DND-41 (cell line): ENCODE measurements at regions not wholly inside any gene's neighbourhood (a gene's known extent, or its start where the extent isn't known, plus 50 kb on each side); places are given as distances from the start of the nearest gene placed in this dataset.

ENCODE experiments used
- ATAC-seq: fragments of 200-7000 bp; cut with Tn5 transposase; 3 replicates; pipeline ENCODE4 v1.9.1; 2021; ENCODE audit warnings: low read depth; ENCODE audit not compliant: insufficient read depth
- DNase-seq: peaks from one replicate; pipeline ENCODE4 v3.0.0-alpha.2; 2020
- H2AFZ ChIP-seq: 2 replicates; pipeline ENCODE4 v1.6.0; 2012; ENCODE audit warnings: low read depth, low read length
- H3K27ac ChIP-seq: 2 replicates; pipeline ENCODE4 v1.5.1; 2012; ENCODE audit warnings: low read length, inconsistent platforms
- H3K27me3 ChIP-seq: fragments of 200-600 bp; sonication (generic); 2 replicates; pipeline ENCODE4 v1.6.0; 2012; ENCODE audit warnings: low read length, mild to moderate bottlenecking, inconsistent platforms; ENCODE audit not compliant: insufficient read depth, poor library complexity
- H3K36me3 ChIP-seq: 2 replicates; pipeline ENCODE4 v1.5.1; 2012; ENCODE audit warnings: low read length, inconsistent platforms; ENCODE audit not compliant: insufficient read depth
- H3K4me1 ChIP-seq: 2 replicates; pipeline ENCODE4 v1.5.1; 2012; ENCODE audit warnings: mild to moderate bottlenecking, low read length; ENCODE audit not compliant: insufficient read depth
- H3K4me2 ChIP-seq: 2 replicates; pipeline ENCODE4 v1.6.0; 2012; ENCODE audit warnings: mild to moderate bottlenecking, moderate library complexity, low read length, inconsistent platforms; ENCODE audit not compliant: insufficient read depth
- H3K4me3 ChIP-seq, 2 experiments: fragments of 200-600 bp in 1 of 2; shearing (Covaris generic) in 1 of 2; 2 replicates each; pipeline ENCODE4 v1.5.1; 2012 to 2016; ENCODE audit warnings: inconsistent platforms in 2 of 2, low read length in 2 of 2, mild to moderate bottlenecking in 2 of 2, low read depth in 1 of 2, moderate library complexity in 1 of 2
- H3K79me2 ChIP-seq: 2 replicates; pipeline ENCODE4 v1.6.0; 2012; ENCODE audit warnings: low read length, inconsistent platforms; ENCODE audit not compliant: insufficient read depth
- H3K9ac ChIP-seq: 2 replicates; pipeline ENCODE4 v1.6.0; 2012; ENCODE audit warnings: low read depth, mild to moderate bottlenecking, inconsistent platforms, low read length, moderate library complexity
- H3K9me3 ChIP-seq: 2 replicates; pipeline ENCODE4 v1.5.1; 2012; ENCODE audit warnings: low read length, moderate library complexity, mild to moderate bottlenecking, inconsistent platforms; ENCODE audit not compliant: insufficient read depth, severe bottlenecking
- H4K20me1 ChIP-seq: 2 replicates; pipeline ENCODE4 v1.6.0; 2012; ENCODE audit warnings: low read length; ENCODE audit not compliant: insufficient read depth
- EZH2 ChIP-seq: IDR thresholded peaks from 3 replicates; pipeline ENCODE4 v1.6.1; 2012; ENCODE audit warnings: borderline replicate concordance, low read depth, mild to moderate bottlenecking, moderate library complexity, low read length, inconsistent platforms; ENCODE audit not compliant: severe bottlenecking
- TF ChIP-seq, protein P1 (sequence below): IDR thresholded peaks from 2 replicates; pipeline ENCODE4 v1.5.1; 2012; ENCODE audit warnings: borderline replicate concordance, low read length, moderate library complexity, mild to moderate bottlenecking; ENCODE audit not compliant: poor library complexity, severe bottlenecking; ENCODE audit errors: extremely low read depth

- Histone ChIP-seq H3K27me3 (no peaks in the 10 kb centered on the region), H2AFZ (no peak overlapping the region), H3K9ac (no peak overlapping the region), H3K4me1 (no peaks in the 10 kb centered on the region), H3K4me3 (no peak overlapping the region), H3K27ac (no peak overlapping the region), H3K4me2 (no peak overlapping the region), H3K9me3 (peaks cover 2% of the 10 kb centered on the region), H3K79me2 (no peaks in the 10 kb centered on the region), H3K36me3 (no peaks in the 10 kb centered on the region), H4K20me1 (no peaks in the 10 kb centered on the region)
- ATAC-seq: no peak
- TF ChIP-seq EZH2: no peak
- TF ChIP-seq, protein P1, sequence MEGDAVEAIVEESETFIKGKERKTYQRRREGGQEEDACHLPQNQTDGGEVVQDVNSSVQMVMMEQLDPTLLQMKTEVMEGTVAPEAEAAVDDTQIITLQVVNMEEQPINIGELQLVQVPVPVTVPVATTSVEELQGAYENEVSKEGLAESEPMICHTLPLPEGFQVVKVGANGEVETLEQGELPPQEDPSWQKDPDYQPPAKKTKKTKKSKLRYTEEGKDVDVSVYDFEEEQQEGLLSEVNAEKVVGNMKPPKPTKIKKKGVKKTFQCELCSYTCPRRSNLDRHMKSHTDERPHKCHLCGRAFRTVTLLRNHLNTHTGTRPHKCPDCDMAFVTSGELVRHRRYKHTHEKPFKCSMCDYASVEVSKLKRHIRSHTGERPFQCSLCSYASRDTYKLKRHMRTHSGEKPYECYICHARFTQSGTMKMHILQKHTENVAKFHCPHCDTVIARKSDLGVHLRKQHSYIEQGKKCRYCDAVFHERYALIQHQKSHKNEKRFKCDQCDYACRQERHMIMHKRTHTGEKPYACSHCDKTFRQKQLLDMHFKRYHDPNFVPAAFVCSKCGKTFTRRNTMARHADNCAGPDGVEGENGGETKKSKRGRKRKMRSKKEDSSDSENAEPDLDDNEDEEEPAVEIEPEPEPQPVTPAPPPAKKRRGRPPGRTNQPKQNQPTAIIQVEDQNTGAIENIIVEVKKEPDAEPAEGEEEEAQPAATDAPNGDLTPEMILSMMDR: no peak
- no peak for DNase-seq
Observed at GRCh38 chr13:107874456-107874855, 340.9 kb downstream of the LIG4 start.

- Histone ChIP-seq H3K27ac (no peak overlapping the region), H3K27me3 (no peaks in the 10 kb centered on the region), H3K9ac (no peak overlapping the region), H3K4me1 (no peaks in the 10 kb centered on the region), H3K4me2 (no peak overlapping the region), H3K36me3 (no peaks in the 10 kb centered on the region), H2AFZ (no peak overlapping the region), H3K79me2 (no peaks in the 10 kb centered on the region), H4K20me1 (no peaks in the 10 kb centered on the region), H3K4me3 (no peak overlapping the region), H3K9me3 (peaks cover 2% of the 10 kb centered on the region)
- DNase-seq: no peak
- no peak for ATAC-seq
- TF ChIP-seq, protein P1: no peak
- TF ChIP-seq EZH2: no peak
Observed at GRCh38 chr13:107873926-107874325, 341.4 kb downstream of the LIG4 start.

DNA sequence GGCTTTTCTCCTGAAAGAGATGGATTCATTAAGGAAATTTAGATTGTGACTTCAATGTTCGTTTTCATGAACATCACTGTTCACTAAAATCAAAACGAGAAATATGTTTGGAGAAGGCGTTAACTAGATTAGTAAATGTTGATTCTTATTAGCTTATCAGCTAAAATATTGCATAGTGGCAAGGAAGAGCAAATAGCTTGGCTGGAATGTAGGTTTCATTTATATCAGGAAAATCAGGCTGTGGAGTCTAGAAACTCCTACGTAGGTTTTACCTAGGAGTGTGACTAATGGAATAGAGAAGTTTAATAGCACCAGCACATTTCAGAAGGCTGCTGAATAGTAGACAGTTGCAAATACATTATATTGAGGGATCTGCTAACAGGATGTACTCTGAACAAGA is 344.9 kb downstream of the LIG4 start:
- H3K4me2 ChIP-seq: no peak overlapping the region
- no peaks in the 10 kb centered on the region for H3K36me3 ChIP-seq
- H2AFZ ChIP-seq: no peak overlapping the region
- H3K9me3 ChIP-seq: no peaks in the 10 kb centered on the region
- no peaks in the 10 kb centered on the region for H3K79me2 ChIP-seq
- no peak overlapping the region for H3K27ac ChIP-seq
- no peak overlapping the region for H3K4me3 ChIP-seq
- H4K20me1 ChIP-seq: no peaks in the 10 kb centered on the region
- no peak for TF ChIP-seq EZH2
- TF ChIP-seq, protein P1: no peak
- no peak overlapping the region for H3K9ac ChIP-seq
- H3K4me1 ChIP-seq: no peaks in the 10 kb centered on the region
- H3K27me3 ChIP-seq: no peaks in the 10 kb centered on the region
- ATAC-seq (no peak), DNase-seq (no peak)
